Dendritic cell treated with granulocyte-macrophage colony-stimulating factor and Interleukin-4, amounts not matched to agents 40 ng/mL and 50 ng/mL, for 4 days (primary cell): ENCODE measurements at regions not wholly inside any gene's neighbourhood (a gene's known extent, or its start where the extent isn't known, plus 50 kb on each side); places are given as distances from the start of the nearest gene placed in this dataset.

Experiments
- H3K27ac Mint-ChIP-seq: one replicate; pipeline ENCODE4 v1.8.0; 2022; ENCODE audit warnings: mild to moderate bottlenecking, mixed read lengths
- H3K27me3 Mint-ChIP-seq: one replicate; pipeline ENCODE4 v1.8.0; 2022; ENCODE audit warnings: mild to moderate bottlenecking, mixed read lengths
- H3K36me3 Mint-ChIP-seq: one replicate; pipeline ENCODE4 v1.8.0; 2022; ENCODE audit warnings: low read depth, mixed read lengths
- H3K4me1 Mint-ChIP-seq: one replicate; pipeline ENCODE4 v1.8.0; 2022; ENCODE audit warnings: low read depth, mixed read lengths
- H3K4me3 Mint-ChIP-seq: one replicate; pipeline ENCODE4 v1.8.0; 2022; ENCODE audit warnings: mild to moderate bottlenecking, moderate library complexity, mixed read lengths
- H3K9me3 Mint-ChIP-seq: one replicate; pipeline ENCODE4 v1.8.0; 2022; ENCODE audit warnings: mixed read lengths
- intact Hi-C: fragments of 100-400 bp; cut with micrococcal nuclease; formaldehyde crosslinking; loops from one replicate; pipeline ENCODE4 v1.15.0; 2022

DNA sequence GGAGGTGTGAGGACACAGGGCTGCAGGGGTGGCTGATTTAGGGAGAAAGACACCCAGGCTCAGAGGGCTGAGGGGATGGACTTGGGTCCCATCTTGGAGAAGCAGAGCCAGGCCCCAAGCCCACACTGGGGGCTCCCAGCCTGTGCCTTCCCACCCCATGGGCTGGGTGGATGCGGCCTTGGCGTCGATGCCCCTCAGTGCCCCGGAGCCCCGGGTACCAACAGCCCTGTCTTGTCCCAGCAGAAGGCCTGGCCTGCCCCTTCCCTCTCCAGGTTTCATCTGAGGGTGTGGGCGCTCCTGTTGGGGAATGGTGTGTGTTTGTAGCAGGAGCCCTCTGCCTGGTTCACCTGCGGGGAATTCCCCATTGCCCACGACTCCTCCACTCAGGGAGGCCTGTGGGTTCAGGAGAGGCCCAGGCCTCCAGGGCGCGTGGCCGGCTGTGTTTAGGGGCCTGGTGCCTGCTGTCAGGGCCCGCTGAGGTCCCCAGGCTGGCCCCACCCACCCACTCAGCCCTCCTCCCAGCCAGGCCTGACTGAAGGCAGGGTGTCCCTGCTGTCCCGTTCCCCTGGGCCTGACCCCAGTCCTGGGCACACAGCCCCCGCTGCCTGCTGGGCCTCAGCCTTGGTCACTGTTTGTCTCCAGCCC lies 51.1 kb upstream of the BEGAIN start:
- Mint-ChIP-seq H3K4me1 (peaks cover 7% of the 10 kb centered on the region), H3K36me3 (no peaks in the 10 kb centered on the region), H3K27me3 (peaks cover 69% of the 10 kb centered on the region), H3K9me3 (no peaks in the 10 kb centered on the region), H3K4me3 (no peak overlapping the region), H3K27ac (no peak overlapping the region)
- intact Hi-C loops, result no loop called here

- intact Hi-C loops, result no loop called here
- Mint-ChIP-seq H3K9me3 (no peaks in the 10 kb centered on the region), H3K27me3 (peaks cover 69% of the 10 kb centered on the region), H3K4me1 (peaks cover 10% of the 10 kb centered on the region), H3K4me3 (no peak overlapping the region), H3K36me3 (no peaks in the 10 kb centered on the region), H3K27ac (no peak overlapping the region)
These were observed 52.1 kb upstream of the BEGAIN start for GRCh38 chr14:100639280-100639679.

DNA sequence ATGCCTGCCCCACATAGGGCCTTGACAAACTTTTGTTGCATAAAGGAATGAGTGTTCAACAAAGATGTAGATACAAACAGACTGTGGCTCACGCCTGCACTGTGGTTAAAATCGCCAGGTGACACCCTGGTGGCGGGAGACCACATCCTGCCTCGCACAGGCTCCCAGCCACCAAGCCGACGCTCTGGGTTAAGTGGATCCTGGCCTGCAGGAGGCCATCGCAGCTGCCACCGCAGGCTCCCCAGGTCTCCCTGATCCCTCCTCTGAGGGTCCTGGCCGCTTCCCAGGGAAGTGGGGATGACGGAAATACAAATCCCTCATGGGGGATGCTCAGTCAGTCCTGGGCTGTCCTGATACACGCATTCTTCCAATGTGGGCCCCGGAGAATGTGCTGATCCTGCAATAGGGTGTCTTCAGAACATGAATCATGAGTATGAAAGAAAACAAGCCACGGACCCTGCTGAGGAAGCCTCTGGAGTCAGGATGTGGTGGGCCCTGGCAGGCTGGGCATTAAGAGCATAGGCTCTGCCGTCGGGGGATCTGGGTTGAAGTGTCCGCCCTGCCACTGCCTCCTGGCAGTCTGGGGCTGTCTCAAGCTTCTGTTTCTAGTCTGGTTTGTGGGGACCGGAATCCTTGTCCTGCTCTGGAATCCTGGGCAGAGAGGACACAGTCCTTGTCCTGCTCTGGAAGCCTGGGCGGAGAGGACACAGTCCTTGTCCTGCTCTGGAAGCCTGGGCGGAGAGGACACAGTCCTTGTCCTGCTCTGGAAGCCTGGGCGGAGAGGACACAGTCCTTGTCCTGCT lies 53.5 kb upstream of the BEGAIN start:
- peaks cover 23% of the 10 kb centered on the region for H3K4me1 Mint-ChIP-seq
- peak overlapping the region; percentile 38 for H3K27ac Mint-ChIP-seq
- H3K27me3 Mint-ChIP-seq, result peaks cover 66% of the 10 kb centered on the region
- no peaks in the 10 kb centered on the region for H3K36me3 Mint-ChIP-seq
- no peaks in the 10 kb centered on the region for H3K9me3 Mint-ChIP-seq
- intact Hi-C loops, result no loop called here
- H3K4me3 Mint-ChIP-seq, result no peak overlapping the region

DNA sequence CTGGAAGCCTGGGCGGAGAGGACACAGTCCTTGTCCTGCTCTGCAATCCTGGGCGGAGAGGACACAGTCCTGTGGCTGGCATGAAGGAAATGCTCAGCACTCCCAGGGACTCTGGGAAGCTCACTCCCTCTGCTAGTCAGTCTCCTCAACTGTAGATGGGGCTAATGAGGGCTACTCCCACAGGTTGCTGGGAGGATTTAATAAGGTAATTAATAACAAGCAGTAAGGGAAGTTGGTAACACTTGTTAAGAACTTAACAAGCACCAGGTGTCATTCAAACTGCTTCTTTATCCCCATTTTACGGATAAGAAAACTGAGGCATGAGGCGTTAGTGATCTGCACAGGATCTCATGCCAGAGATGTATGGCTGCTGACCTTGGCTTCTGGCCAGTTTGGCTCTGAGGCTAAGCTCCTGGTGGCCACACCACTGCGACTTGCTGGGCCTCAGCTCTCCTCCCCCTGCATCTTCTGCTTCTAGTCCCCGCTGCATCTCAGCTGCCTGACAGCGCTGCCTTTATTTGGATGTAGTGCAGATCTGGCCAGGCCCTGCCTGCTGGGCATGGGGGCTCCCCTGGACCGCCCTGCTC lies 54.1 kb upstream of the BEGAIN start:
- peaks cover 64% of the 10 kb centered on the region for H3K27me3 Mint-ChIP-seq
- H3K36me3 Mint-ChIP-seq, result no peaks in the 10 kb centered on the region
- H3K9me3 Mint-ChIP-seq, result no peaks in the 10 kb centered on the region
- no peak overlapping the region for H3K27ac Mint-ChIP-seq
- H3K4me3 Mint-ChIP-seq, result no peak overlapping the region
- intact Hi-C loops, result no loop called here
- H3K4me1 Mint-ChIP-seq, result peaks cover 25% of the 10 kb centered on the region

- Mint-ChIP-seq H3K9me3 (no peaks in the 10 kb centered on the region), H3K27me3 (peaks cover 60% of the 10 kb centered on the region), H3K4me1 (peaks cover 25% of the 10 kb centered on the region), H3K4me3 (no peak overlapping the region), H3K36me3 (no peaks in the 10 kb centered on the region), H3K27ac (no peak overlapping the region)
- intact Hi-C loops, result no loop called here
These were observed 56.2 kb upstream of the BEGAIN start for GRCh38 chr14:100643426-100643825.

- Mint-ChIP-seq H3K27ac (no peak overlapping the region), H3K4me1 (peaks cover 25% of the 10 kb centered on the region), H3K9me3 (no peaks in the 10 kb centered on the region), H3K27me3 (peaks cover 56% of the 10 kb centered on the region), H3K4me3 (no peak overlapping the region), H3K36me3 (no peaks in the 10 kb centered on the region)
- intact Hi-C loops, result loop anchor here (2.0 kb wide), 1 partner anchor 204 kb away; no protein-coding TSS in a partner anchor
These were observed 57.2 kb upstream of the BEGAIN start for GRCh38 chr14:100644383-100644782.

GRCh38 chr14:100644784-100645183 lies 57.6 kb upstream of the BEGAIN start:
- peaks cover 25% of the 10 kb centered on the region for H3K4me1 Mint-ChIP-seq

DNA sequence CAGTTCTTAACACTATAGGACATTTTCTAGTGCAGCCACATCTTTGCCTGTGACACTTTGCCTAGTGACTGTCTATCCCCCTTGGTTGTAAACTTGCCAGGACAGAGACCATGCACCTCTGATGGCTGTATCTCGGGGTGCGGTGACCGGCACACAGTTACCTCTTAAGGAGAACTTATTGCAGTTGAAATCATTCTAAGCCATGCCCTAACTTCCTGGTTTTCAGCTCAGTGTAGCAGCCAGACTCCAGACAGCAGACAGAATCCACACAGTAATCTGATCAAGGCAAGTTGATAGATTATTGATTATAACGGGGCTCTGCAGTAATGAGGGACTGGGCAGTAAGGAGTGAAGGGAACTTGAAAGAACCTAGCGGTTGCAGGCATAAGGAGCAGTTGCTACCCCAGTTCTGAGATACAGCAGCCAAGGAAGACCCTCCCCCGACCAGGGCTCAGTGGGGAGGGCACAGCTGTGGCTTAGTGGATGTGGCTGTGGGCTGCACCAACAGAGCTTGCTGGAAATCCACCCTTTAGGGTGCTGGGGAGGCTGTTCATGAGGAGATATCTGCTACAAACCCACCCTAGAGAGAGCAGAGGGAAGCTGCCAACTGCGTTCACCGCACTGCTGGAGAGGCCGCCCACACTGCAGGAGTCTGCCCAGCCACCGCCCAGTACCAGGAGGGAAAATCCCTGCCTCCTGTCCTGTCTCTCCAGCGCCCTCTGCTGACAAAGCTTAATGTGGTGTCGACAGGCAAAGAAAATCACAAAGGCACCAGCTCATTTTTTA lies 58.2 kb upstream of the BEGAIN start:
- no peaks in the 10 kb centered on the region for H3K9me3 Mint-ChIP-seq
- H3K27ac Mint-ChIP-seq, result peak overlapping the region; percentile 38
- peaks cover 46% of the 10 kb centered on the region for H3K27me3 Mint-ChIP-seq
- H3K36me3 Mint-ChIP-seq, result no peaks in the 10 kb centered on the region
- peak overlapping the region; percentile 7 for H3K4me3 Mint-ChIP-seq
- intact Hi-C loops, result loop anchor here (1.0 to 2.0 kb wide), 3 partner anchors 120 to 261 kb away; no protein-coding TSS in a partner anchor
- peaks cover 21% of the 10 kb centered on the region for H3K4me1 Mint-ChIP-seq

More at GRCh38 chr14:100644784-100645183, 57.6 kb upstream of the BEGAIN start:
- intact Hi-C loops, result loop anchor here (1.0 to 2.0 kb wide), 3 partner anchors 119 to 260 kb away; no protein-coding TSS in a partner anchor
- H3K27me3 Mint-ChIP-seq, result peaks cover 52% of the 10 kb centered on the region
- H3K9me3 Mint-ChIP-seq, result no peaks in the 10 kb centered on the region
- no peak overlapping the region for H3K27ac Mint-ChIP-seq
- H3K36me3 Mint-ChIP-seq, result no peaks in the 10 kb centered on the region
- H3K4me3 Mint-ChIP-seq, result no peak overlapping the region

GRCh38 chr14:100645982-100646314 lies 58.7 kb upstream of the BEGAIN start:
- no peak overlapping the region for H3K27ac Mint-ChIP-seq
- peaks cover 41% of the 10 kb centered on the region for H3K27me3 Mint-ChIP-seq
- peaks cover 18% of the 10 kb centered on the region for H3K4me1 Mint-ChIP-seq

GRCh38 chr14:100648474-100649172 lies 61.4 kb upstream of the BEGAIN start:
- no peak overlapping the region for H3K27ac Mint-ChIP-seq
- intact Hi-C loops, result no loop called here
- no peaks in the 10 kb centered on the region for H3K9me3 Mint-ChIP-seq
- peaks cover 18% of the 10 kb centered on the region for H3K4me1 Mint-ChIP-seq
- peaks cover 20% of the 10 kb centered on the region for H3K27me3 Mint-ChIP-seq
- H3K36me3 Mint-ChIP-seq, result no peaks in the 10 kb centered on the region
- no peak overlapping the region for H3K4me3 Mint-ChIP-seq

More at GRCh38 chr14:100645982-100646314, 58.7 kb upstream of the BEGAIN start:
- Mint-ChIP-seq H3K4me3 (no peak overlapping the region), H3K9me3 (no peaks in the 10 kb centered on the region), H3K36me3 (no peaks in the 10 kb centered on the region)
- intact Hi-C loops, result loop anchor here (1.0 to 2.0 kb wide), 3 partner anchors 121 to 262 kb away; no protein-coding TSS in a partner anchor

- Mint-ChIP-seq H3K9me3 (no peaks in the 10 kb centered on the region), H3K36me3 (no peaks in the 10 kb centered on the region), H3K27ac (no peak overlapping the region), H3K4me3 (no peak overlapping the region), H3K4me1 (peaks cover 16% of the 10 kb centered on the region), H3K27me3 (peaks cover 20% of the 10 kb centered on the region)
- intact Hi-C loops, result no loop called here
These were observed 61.9 kb upstream of the BEGAIN start for GRCh38 chr14:100649173-100649519.

- intact Hi-C loops, result loop anchor here (10.0 kb wide), 1 partner anchor 367 kb away; no protein-coding TSS in a partner anchor
- H3K27me3 Mint-ChIP-seq, result peaks cover 32% of the 10 kb centered on the region
- H3K27ac Mint-ChIP-seq, result no peak overlapping the region
- no peaks in the 10 kb centered on the region for H3K4me1 Mint-ChIP-seq
- H3K36me3 Mint-ChIP-seq, result no peaks in the 10 kb centered on the region
- no peak overlapping the region for H3K4me3 Mint-ChIP-seq
- H3K9me3 Mint-ChIP-seq, result no peaks in the 10 kb centered on the region
These were observed 64.8 kb upstream of the BEGAIN start for GRCh38 chr14:100651999-100652508.

GRCh38 chr14:100652744-100653143 lies 65.5 kb upstream of the BEGAIN start:
- peaks cover 33% of the 10 kb centered on the region for H3K27me3 Mint-ChIP-seq
- intact Hi-C loops, result loop anchor here (10.0 kb wide), 1 partner anchor 368 kb away; no protein-coding TSS in a partner anchor
- no peaks in the 10 kb centered on the region for H3K36me3 Mint-ChIP-seq
- no peaks in the 10 kb centered on the region for H3K9me3 Mint-ChIP-seq
- no peaks in the 10 kb centered on the region for H3K4me1 Mint-ChIP-seq
- no peak overlapping the region for H3K27ac Mint-ChIP-seq
- no peak overlapping the region for H3K4me3 Mint-ChIP-seq
